Loucy (cell line): ENCODE measurements at regions not wholly inside any gene's neighbourhood (a gene's known extent, or its start where the extent isn't known, plus 50 kb on each side); places are given as distances from the start of the nearest gene placed in this dataset.

Experiments
- CTCF ChIP-seq: fragments of 200-600 bp; sonication (generic); conservative IDR thresholded peaks from 2 replicates; pipeline ENCODE4 v1.5.1; 2014; ENCODE audit warnings: mild to moderate bottlenecking, antibody characterized with exemption, low read length
- EZH2phosphoT487 ChIP-seq: fragments of 200-600 bp; IDR thresholded peaks from 2 replicates; pipeline ENCODE4 v1.6.1; 2018; ENCODE audit warnings: antibody characterized with exemption, mild to moderate bottlenecking, moderate library complexity, borderline replicate concordance

- TF ChIP-seq CTCF = no peak
- no peak for TF ChIP-seq EZH2phosphoT487
Observed at GRCh38 chr11:86181379-86181778, 63.2 kb upstream of the EED start.
